DOHH2 (cell line): ENCODE measurements at regions not wholly inside any gene's neighbourhood (a gene's known extent, or its start where the extent isn't known, plus 50 kb on each side); places are given as distances from the start of the nearest gene placed in this dataset.

Experiments used
- EZH2phosphoT487 ChIP-seq: fragments of 200-600 bp; sonication (generic); IDR thresholded peaks from 2 replicates; pipeline ENCODE4 v1.6.1; 2017; ENCODE audit warnings: borderline replicate concordance, mild to moderate bottlenecking, antibody characterized with exemption, low read length, moderate library complexity, mixed read lengths
- TF ChIP-seq, protein P1 (sequence below): fragments of 200-600 bp; sonication (generic); IDR thresholded peaks from one replicate; pipeline ENCODE4 v1.5.1; 2014; ENCODE audit warnings: antibody characterized with exemption, mild to moderate bottlenecking, low read depth, low read length; ENCODE audit not compliant: poor library complexity, severe bottlenecking

- TF ChIP-seq, protein P1, sequence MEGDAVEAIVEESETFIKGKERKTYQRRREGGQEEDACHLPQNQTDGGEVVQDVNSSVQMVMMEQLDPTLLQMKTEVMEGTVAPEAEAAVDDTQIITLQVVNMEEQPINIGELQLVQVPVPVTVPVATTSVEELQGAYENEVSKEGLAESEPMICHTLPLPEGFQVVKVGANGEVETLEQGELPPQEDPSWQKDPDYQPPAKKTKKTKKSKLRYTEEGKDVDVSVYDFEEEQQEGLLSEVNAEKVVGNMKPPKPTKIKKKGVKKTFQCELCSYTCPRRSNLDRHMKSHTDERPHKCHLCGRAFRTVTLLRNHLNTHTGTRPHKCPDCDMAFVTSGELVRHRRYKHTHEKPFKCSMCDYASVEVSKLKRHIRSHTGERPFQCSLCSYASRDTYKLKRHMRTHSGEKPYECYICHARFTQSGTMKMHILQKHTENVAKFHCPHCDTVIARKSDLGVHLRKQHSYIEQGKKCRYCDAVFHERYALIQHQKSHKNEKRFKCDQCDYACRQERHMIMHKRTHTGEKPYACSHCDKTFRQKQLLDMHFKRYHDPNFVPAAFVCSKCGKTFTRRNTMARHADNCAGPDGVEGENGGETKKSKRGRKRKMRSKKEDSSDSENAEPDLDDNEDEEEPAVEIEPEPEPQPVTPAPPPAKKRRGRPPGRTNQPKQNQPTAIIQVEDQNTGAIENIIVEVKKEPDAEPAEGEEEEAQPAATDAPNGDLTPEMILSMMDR, result no peak
- no peak for TF ChIP-seq EZH2phosphoT487
Observed at GRCh38 chr1:208557046-208557722, 313.0 kb upstream of the PLXNA2 start.
